Retinal pigment epithelial cell (primary cell): ENCODE measurements at regions not wholly inside any gene's neighbourhood (a gene's known extent, or its start where the extent isn't known, plus 50 kb on each side); places are given as distances from the start of the nearest gene placed in this dataset.

Experiments used
- DNase-seq: peaks from one replicate; pipeline ENCODE4 v3.0.0-alpha.2; 2010; ENCODE audit warnings: low read depth
- H3K4me3 ChIP-seq: 2 replicates; pipeline ENCODE4 v1.5.1; 2011; ENCODE audit warnings: mild to moderate bottlenecking, low read length, control low read depth, moderate library complexity
- TF ChIP-seq, protein P1 (sequence below): conservative IDR thresholded peaks from 2 replicates; pipeline ENCODE4 v1.5.1; 2011; ENCODE audit warnings: low read depth, low read length, control low read depth, inconsistent platforms

DNA sequence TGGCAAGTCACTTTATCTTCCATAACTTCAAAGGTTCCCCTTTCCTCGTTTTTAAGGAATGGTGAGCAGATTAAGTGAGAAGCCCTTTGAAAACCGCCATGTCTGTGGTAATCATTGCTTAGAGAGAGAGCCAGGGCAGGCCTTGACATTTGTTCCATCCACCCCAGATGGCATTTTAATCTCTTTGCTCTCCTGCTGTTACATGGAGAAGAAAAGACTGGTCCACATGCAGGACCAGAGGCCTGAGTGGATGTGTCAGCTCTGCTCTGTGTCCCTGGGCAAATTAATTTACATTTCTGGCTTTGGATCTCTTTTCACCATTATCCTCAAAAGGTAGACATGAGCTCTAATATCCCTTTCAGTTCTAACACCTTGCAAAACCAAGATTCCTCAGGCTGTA, 157.3 kb upstream of the LPP start:
- no peak for DNase-seq
- TF ChIP-seq, protein P1, sequence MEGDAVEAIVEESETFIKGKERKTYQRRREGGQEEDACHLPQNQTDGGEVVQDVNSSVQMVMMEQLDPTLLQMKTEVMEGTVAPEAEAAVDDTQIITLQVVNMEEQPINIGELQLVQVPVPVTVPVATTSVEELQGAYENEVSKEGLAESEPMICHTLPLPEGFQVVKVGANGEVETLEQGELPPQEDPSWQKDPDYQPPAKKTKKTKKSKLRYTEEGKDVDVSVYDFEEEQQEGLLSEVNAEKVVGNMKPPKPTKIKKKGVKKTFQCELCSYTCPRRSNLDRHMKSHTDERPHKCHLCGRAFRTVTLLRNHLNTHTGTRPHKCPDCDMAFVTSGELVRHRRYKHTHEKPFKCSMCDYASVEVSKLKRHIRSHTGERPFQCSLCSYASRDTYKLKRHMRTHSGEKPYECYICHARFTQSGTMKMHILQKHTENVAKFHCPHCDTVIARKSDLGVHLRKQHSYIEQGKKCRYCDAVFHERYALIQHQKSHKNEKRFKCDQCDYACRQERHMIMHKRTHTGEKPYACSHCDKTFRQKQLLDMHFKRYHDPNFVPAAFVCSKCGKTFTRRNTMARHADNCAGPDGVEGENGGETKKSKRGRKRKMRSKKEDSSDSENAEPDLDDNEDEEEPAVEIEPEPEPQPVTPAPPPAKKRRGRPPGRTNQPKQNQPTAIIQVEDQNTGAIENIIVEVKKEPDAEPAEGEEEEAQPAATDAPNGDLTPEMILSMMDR = no peak
- no peak overlapping the region for H3K4me3 ChIP-seq

DNA sequence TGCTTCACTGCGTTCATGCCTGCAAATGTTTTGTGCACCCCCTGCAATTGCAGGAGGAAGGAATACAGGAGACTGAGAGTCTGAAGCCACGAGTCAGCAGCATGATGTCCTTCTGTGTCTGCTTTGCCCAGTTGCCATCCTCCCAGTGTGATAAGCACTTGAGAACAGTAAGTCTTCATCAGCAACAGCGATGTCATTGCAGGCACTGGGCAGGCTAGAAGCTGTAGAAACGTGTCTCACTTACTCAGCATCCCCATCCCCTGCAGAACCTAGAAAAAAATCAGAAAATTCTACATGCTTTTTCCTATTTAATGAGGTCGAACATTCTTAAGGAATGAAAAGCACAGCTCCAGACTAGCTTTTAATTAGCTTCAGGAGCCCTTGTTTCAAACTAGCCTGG, 156.5 kb upstream of the LPP start:
- H3K4me3 ChIP-seq = no peak overlapping the region
- TF ChIP-seq, protein P1 = no peak
- DNase-seq = no peak

DNA sequence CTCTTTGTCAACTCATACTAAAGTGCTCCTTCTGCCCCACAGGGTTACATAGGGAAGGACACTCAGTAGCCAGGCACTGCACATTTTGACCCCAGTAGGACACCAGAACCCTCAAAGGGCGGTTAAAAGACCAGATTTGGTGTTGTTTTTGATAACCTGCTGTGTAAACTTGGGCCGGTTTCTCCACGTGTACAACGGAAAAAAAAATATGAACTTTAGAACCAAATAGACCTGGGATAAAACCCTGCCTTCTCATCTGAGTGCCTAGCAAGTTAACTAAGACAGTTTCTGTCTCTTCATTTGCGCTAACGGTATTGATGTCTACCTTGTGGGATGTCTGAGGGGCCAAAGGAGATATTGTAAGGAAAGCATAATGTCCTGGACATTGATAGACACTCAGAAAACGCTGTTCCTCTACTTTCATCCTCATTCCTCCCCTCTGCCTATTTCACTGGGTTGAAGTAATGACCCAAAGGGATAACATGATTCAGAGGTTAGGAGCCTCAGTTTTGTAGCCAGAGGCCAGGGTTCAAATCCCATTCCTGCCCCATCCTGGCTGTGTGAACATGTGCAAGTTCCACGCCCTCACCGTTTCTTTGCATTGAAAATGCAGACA, 155.9 kb upstream of the LPP start:
- H3K4me3 ChIP-seq = no peak overlapping the region
- TF ChIP-seq, protein P1 = no peak
- DNase-seq = no peak

DNA sequence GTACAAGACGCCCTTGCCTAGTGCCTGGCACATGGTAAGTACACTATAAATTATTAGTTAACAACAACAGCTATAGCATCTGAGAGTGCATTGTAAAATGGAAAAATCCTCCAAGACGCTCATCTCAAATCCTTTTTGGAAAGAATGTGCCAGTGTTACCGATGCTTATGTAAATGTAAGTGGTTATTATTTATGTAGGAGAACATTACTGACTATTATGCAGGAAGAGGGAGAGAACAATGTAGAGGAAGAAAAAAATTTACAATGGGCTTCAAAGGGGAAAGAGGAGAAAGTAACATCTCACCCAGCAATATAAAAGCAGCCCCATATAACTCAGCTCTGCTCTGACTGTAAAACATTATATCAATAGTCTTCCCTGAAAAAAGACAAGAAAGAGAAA, 155.3 kb upstream of the LPP start:
- TF ChIP-seq, protein P1 = no peak
- DNase-seq = no peak
- no peak overlapping the region for H3K4me3 ChIP-seq

DNA sequence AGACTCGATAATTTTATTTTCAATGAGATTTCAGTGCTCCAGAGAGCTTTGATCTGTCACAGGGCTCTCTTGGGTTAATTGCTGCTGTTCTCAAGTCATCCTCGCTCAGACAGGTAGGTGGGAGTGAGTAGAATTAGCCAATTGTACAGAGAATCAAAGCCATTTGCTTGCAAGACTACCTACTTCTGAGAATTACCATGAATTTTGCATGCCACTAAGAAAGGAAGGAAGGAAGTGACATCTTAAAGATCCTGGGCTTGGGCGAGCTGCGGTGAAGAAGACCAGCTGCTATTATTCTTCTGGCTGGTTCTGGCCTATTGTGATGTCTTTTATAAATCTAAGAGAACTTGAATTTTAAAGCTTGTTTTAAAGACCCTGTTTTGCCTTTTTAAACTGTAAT, 154.1 kb upstream of the LPP start:
- H3K4me3 ChIP-seq = no peak overlapping the region
- no peak for DNase-seq
- TF ChIP-seq, protein P1 = no peak

DNA sequence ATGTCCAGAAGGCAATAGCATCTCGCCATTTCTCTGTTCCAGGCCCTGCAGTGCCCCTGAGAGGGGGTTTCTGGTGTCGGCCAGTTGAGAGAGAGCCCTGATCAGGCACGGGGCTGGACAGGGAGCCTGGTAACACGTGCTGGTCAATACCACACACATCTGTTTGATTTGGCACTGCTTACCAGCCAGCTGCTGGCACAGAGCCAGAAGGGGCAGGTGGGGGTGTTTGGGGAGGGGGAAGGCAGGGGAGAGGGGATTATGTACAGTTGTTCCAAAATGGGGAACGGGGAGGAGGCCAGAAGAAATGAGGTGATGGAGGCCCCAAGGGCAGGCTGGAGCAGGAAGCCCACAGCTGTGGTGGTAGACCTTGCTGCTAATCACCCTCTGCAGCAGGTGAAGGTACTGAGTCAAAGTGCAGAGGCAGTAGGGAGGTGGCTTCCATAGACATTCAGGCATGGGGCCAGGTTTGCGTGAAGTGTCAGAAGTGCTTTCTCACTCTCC, 153.5 kb upstream of the LPP start:
- TF ChIP-seq, protein P1 = no peak
- no peak overlapping the region for H3K4me3 ChIP-seq
- DNase-seq = no peak

DNA sequence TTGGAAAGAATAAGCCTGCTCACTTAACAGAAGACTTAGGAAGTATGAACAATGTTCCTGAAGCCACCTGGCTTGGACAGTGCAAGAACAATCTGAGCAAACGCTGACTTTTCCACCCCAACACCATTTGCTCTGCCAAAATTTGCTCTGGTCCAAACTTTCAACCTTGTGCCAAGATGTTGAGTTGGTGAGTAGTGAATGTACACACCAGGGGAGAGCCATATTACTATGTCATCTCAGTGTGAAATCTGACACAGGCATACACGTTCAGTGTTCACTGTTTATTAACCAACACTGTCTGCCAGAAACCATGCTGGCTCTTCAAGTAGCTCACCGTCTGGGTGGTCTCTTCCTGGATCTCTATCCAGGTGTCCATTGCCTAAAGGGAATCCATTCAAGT, 152.9 kb upstream of the LPP start:
- H3K4me3 ChIP-seq = no peak overlapping the region
- TF ChIP-seq, protein P1 = no peak
- no peak for DNase-seq
